C1 segment of cervical spinal cord (tissue), 14 donors: ENCODE measurements at regions not wholly inside any gene's neighbourhood (a gene's known extent, or its start where the extent isn't known, plus 50 kb on each side); places are given as distances from the start of the nearest gene placed in this dataset.

ENCODE experiments used
- DNase-seq, 14 donors: peaks; one replicate each; lab custom pipeline; 2025; lab: John Stamatoyannopoulos, UW

DNA sequence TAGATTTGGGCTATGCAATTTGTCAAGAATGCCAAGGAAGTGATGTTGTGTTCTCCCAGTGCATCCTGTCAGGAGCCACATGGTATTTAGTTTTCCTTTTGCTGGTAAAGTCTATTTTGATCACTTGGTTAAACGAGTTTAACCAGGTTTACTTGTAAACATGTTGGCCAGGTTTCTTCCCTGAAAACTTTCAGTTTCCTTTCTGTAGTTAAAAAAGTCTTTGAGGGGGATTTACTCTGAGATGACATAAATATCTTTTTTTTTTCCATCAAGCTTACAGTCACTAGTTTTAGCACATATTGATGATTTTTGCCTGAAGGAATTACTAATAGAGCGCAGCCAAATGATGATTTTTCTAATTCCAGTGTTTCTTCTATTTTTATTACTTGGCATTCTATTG, 320.5 kb downstream of the PHF14 start:
- DNase-seq: no peak

DNA sequence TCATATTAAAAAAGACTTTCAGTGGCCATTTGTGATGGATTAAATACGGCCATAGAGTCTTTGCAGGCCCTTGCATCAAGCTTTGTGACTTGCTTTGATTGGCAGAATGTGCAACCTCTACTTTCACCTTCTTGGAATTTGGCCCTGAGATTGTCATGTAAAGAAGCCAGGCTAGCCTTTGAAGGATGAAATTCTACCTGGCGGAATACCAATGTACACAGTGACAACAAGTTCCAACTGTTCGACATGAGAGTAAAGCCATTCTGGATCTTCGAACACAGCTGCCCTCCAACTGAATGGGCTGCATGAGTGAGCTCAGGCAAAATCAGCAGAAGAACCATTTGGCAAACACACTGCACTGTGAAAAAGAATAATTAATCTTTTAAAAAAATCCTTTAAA, 321.3 kb downstream of the PHF14 start:
- no peak for DNase-seq

DNA sequence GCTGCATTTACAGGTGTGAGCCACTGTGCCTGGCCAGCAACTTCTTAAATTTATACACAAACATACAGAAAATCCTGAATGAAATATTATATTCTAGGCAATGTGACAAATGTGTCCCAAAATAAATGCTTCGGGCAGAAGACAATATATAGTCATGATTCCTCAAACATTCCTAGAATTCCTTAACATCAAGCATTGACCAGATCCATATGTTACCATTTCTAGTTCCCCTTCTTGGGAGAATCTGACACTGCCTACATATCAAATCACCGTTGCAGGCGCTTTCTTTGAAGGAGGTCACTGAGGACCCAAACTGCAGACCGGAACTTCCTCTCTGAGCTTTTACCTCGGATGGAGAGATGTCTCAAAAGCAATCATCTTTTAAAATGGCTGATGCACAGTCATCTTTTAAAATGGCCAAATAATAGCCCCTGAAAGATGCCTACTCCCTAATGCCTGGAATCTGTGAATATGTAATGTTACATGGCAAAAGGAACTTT, 323.5 kb downstream of the PHF14 start:
- DNase-seq: no peak

DNA sequence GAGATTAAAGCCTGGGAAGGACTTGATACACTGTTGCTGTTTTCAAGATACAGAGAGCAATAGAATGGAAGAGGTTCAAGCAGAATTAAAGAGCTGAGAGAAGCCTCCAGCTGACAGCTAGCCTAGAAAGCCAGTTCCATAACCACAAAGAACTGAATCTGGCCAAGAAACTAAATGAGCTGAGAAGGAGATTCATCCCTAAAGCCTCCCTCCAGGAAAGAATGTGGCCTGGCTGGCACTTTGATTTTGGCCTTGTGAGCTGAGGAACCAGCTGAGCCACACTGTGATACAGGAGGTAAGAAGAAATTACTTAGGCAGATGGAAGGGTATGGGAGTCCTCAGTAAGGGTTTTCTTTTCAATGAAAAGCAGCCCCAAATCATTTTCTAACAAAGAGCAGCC, 324.1 kb downstream of the PHF14 start:
- DNase-seq: peak in 1 of 14 donors; percentile 40

DNA sequence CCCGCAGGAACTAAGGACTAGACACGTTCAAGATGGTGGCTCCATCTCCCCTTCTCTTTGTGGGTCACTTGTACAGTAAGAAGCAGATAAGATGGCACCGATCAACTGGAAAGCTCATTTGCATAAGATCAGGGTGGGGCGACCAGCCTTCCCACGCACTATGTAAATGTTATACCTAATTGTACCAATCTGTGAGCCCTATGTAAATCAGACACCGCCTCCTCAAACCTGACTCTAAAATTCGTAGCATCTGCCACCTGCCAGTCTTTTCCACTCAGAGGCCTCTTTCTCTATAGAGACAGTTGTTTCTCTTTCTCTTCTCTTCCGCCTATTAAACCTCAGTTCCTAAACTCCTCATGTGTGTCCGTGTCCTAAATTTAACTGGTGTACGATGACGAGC, 324.5 kb downstream of the PHF14 start:
- no peak for DNase-seq

DNA sequence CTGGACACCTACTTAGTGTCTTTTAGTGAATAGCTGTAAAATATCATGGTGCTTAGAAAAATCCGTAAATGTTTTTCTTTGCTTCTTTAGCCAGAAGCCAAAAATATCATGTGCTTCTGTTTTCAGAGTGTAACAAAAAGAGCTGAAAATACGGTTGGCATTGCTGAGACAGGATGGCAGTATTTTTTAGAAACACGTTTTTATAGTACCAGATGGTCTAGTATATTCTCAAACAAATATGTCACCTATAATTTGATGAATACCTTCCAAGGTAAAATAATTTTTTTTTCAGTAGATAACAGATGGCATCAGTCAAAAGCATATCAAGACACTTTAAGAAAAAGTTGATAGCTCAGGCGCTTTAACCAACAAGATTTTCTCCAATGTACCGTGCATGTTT, 326.6 kb downstream of the PHF14 start:
- DNase-seq: peak in 1 of 14 donors; percentile 73

DNA sequence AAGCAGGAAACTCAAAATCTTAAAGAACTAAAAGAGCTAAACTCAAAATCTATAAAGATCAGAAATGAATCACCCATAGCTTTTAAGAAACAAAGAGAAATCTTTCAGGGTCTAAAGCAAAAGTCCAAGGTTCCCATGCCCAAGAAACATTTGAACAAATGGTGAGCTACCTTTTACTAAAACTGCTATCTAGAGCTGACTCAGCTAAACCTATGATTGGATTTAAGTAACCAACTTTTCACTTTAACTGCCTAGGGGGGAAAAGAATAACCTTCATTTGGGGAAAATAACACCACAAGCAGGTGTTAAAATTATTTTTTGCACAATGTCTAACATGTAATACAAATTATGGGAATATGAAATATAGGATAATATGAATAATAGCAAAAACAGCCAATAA, 328.4 kb downstream of the PHF14 start:
- DNase-seq: no peak

DNA sequence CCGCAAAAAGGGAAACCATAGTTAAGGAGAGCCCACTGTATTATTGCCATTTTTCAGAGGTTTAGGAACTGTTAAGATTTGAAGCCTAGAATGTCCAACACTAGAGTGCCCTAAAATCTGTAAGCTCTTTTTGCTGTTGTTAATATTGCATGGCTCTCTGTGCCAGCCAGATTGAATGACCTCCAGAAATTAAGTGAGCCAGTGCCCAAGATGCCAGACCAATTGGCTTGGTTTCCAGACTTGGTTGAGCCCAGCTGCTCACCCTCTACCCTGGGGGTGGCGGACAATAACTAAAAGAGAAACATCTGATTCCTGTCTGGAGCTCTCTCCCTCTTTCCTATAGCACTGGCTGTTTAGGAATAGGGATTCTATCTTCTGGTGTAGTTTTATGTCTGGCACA, 340.1 kb downstream of the PHF14 start:
- DNase-seq: peak in 1 of 14 donors; percentile 58

DNA sequence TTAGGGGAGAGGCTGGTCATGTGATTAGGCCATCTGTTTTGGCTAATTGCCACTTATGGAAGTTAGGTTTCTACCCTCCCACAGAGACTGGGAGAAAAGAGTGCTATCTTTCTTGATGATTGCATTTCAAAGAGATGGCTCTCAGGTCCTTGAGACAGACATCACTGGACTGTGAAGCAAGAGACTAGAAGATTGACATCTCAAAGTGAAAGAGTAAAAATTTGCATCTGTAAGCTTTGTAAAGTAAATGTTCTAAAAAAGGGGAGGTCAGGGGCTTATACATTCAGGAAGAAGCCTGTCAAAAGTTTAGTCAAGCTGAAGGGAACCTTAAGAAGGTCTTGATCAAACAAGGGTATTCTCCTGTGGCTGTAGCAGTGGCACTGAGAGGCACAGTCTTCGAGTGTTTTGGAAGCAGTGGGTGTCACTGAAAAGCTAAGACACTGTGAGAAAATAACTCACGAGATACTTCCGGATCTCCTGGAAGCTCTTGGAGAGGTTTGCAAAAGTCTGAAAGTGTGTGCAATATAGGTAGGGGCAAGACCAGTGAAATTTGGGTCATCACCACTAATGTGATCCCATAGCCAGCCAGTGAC, 342.1 kb downstream of the PHF14 start:
- no peak for DNase-seq

DNA sequence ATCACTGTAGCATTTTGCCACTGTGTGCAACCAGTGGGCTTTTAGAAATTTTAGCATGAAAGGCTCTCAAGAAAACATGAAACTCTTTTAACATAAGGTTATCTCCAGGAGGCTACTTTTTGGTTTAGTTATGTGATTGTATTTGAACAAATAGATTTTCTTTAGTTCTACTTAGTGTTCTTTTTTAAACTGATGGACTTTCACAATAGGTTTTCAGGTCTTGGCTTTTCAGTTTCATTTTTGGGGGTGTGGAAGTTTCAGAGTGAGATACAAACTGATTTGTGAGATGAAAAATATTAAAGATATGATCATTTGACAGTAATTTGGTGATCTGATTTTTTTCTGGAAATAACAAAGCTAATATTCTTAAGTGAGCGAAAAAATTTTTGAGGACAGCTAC, 344.1 kb downstream of the PHF14 start:
- no peak for DNase-seq

DNA sequence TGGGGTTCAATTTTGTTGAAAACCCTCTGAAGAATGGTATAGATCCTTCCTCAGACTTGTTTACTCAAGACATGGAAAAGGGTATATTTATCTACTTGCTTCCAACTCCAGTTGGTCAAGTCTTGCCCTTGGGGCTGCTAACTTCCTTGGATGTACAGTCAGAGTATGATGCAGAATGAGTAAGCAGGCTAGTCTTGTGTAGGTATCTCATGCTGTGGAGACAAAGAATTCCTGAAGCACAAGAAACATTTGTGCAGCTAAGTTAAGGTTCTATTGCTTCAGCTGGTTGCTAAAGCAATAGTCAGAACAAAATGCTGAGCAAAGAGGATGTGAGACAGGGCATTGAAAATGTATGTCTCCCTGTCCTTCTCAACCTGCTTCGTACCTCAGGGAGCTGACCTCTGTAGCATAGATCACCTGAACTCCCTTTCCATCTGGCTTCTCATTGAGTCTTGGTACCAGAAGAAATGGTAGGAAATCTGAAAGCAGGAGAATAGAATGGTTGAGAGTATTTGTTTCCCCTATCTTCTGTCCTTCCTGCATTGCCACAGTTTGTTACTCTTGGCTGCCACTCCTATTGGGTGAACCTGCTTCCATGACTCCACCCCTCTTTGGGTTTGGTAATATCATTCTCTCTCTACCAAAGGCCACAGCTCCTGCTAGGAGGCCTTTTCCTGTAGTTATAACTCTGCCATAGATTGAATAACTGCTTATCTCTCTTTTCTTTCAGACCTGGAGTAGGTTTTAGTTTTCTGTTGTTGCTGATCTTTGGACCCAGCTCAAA, 346.0 kb downstream of the PHF14 start:
- no peak for DNase-seq
